ENCODE measurements at regions not wholly inside any gene's neighbourhood (a gene's known extent, or its start where the extent isn't known, plus 50 kb on each side); places are given as distances from the start of the nearest gene placed in this dataset.

DNA sequence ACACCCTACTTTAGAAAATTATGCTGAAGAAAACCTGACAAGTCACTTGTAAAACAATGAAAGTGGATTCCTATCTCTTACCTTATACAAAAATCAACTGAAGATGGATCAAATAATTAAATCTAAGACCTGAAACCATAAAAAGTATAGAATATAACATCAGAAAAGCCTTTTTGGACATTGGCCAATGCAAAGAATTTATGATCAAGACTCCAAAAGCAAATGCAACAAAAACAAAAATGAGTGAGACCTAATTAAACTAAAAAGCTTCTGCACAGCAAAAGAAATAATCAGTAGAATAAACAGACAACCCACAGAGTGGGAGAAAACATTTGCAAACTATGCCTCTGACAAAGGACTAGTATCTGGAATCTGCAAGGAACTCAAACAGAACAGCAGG lies 303.0 kb upstream of the CDH9 start:
- no peak overlapping the region for H3K27ac ChIP-seq
- DNase-seq (ENCODE audit: low spot score) = no peak
- POLR2A ChIA-PET (ENCODE audit: low non-redundant PET) = no interaction called here
- TF ChIP-seq, protein P1, sequence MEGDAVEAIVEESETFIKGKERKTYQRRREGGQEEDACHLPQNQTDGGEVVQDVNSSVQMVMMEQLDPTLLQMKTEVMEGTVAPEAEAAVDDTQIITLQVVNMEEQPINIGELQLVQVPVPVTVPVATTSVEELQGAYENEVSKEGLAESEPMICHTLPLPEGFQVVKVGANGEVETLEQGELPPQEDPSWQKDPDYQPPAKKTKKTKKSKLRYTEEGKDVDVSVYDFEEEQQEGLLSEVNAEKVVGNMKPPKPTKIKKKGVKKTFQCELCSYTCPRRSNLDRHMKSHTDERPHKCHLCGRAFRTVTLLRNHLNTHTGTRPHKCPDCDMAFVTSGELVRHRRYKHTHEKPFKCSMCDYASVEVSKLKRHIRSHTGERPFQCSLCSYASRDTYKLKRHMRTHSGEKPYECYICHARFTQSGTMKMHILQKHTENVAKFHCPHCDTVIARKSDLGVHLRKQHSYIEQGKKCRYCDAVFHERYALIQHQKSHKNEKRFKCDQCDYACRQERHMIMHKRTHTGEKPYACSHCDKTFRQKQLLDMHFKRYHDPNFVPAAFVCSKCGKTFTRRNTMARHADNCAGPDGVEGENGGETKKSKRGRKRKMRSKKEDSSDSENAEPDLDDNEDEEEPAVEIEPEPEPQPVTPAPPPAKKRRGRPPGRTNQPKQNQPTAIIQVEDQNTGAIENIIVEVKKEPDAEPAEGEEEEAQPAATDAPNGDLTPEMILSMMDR (conservative IDR thresholded peaks at IDR 0.05; ENCODE audit: low read depth) = no peak
- CTCF ChIA-PET = interaction anchor here (0.7 kb wide), 1 partner anchor 10 kb away, joined by 3 read pairs; no protein-coding TSS in a partner anchor

DNA sequence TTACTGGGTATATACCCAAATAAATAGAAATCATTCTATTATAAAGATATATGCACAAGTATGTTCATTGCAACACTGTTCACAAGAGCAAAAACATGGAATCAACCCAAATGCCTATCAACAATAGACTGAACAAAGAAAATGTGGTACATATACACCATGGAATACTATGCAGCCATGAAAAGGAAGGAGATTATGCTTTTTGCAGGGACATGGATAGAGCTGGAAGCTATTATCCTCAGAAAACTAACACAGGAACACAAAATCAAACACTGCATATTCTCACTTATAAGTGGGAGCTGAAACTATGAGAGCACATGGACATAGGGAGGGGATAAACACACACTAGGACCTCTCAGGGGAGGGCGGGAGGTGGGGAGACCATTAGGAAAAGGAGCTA lies 298.4 kb upstream of the CDH9 start:
- DNase-seq (ENCODE audit: low spot score) = no peak
- ChIA-PET POLR2A (ENCODE audit: low non-redundant PET) (no interaction called here), CTCF (no interaction called here)
- H3K27ac ChIP-seq = no peak overlapping the region
- TF ChIP-seq, protein P1 (conservative IDR thresholded peaks at IDR 0.05; ENCODE audit: low read depth) = no peak

- ChIA-PET POLR2A (ENCODE audit: low non-redundant PET) (no interaction called here), CTCF (interaction anchor here (0.6 kb wide), 1 partner anchor 109 kb away, joined by 3 read pairs; no protein-coding TSS in a partner anchor)
- H3K27ac ChIP-seq = peak overlapping the region; percentile 69
- TF ChIP-seq, protein P1 (conservative IDR thresholded peaks at IDR 0.05; ENCODE audit: low read depth) = no peak
- peak; percentile 79 for DNase-seq (ENCODE audit: low spot score)
Measured at GRCh38 chr5:27328480-27328879, 290.1 kb upstream of the CDH9 start.

GRCh38 chr5:27325513-27325912 lies 287.1 kb upstream of the CDH9 start:
- no peak overlapping the region for H3K27ac ChIP-seq
- POLR2A ChIA-PET (ENCODE audit: low non-redundant PET) = no interaction called here
- TF ChIP-seq, protein P1 (conservative IDR thresholded peaks at IDR 0.05; ENCODE audit: low read depth) = no peak
- CTCF ChIA-PET = no interaction called here
- no peak for DNase-seq (ENCODE audit: low spot score)

- CTCF ChIA-PET = no interaction called here
- no peak for DNase-seq (ENCODE audit: low spot score)
- POLR2A ChIA-PET (ENCODE audit: low non-redundant PET) = no interaction called here
- TF ChIP-seq, protein P1 (conservative IDR thresholded peaks at IDR 0.05; ENCODE audit: low read depth) = no peak
- no peak overlapping the region for H3K27ac ChIP-seq
Measured at GRCh38 chr5:27318701-27319100, 280.3 kb upstream of the CDH9 start.

DNA sequence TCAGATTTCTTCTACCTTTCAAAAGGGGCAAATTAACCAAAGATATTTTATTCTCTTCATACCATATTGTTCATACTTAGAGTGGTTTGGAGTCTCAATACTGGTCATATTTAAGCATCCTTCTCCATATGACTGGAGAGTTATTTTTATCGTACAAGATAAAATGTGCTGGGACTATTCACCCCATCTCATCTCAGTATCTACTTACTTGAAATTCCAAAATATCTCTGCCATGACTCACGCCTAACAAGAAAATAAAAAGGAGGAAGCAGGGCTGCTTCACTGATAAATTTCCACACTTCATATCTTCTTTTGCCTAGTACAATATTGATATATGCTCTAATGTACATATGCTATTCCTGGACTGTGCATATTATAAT lies 277.9 kb upstream of the CDH9 start:
- peak; percentile 56 for DNase-seq (ENCODE audit: low spot score)
- TF ChIP-seq, protein P1 (conservative IDR thresholded peaks at IDR 0.05; ENCODE audit: low read depth) = no peak
- ChIA-PET POLR2A (ENCODE audit: low non-redundant PET) (no interaction called here), CTCF (no interaction called here)
- peak overlapping the region; percentile 57; the same call in 1 of the 2 replicates for H3K27ac ChIP-seq
